GM12878 (cell line): ENCODE measurements at regions not wholly inside any gene's neighbourhood (a gene's known extent, or its start where the extent isn't known, plus 50 kb on each side); places are given as distances from the start of the nearest gene placed in this dataset.

Experiments
- ATAC-seq: fragments of 200-7000 bp; cut with Tn5 transposase; 3 replicates; pipeline ENCODE4 v1.9.1; 2020; ENCODE audit warnings: mild to moderate bottlenecking, moderate library complexity
- BruUV-seq: library from RNA; stranded (reverse); fragments of 400-500 nt; replicated peaks from 2 replicates; lab custom pipeline; 2021; lab: Mats Ljungman, UMichigan
- CTCF ChIA-PET: fragments of 300-600 bp; sonication (Branson Sonifier 250); formaldehyde crosslinking; extraction: SDS; loops from one replicate; lab custom pipeline; 2021; ENCODE audit warnings: inconsistent platforms; lab: Yijun Ruan, JAX
- POLR2A ChIA-PET: fragments of 350-600 bp; formaldehyde crosslinking; extraction: SDS; loops from one replicate; lab custom pipeline; 2021; ENCODE audit warnings: inconsistent platforms; lab: Charles Lee
- RAD21 ChIA-PET: fragments of 300-600 bp; sonication (Branson Sonifier 250); formaldehyde crosslinking; loops from one replicate; lab custom pipeline; 2023; ENCODE audit warnings: antibody characterized with exemption; ENCODE audit not compliant: unreplicated experiment; lab: Charles Lee
- SMC1A ChIA-PET: fragments of 300-600 bp; sonication (Branson Sonifier 250); formaldehyde crosslinking; loops from one replicate; lab custom pipeline; 2023; ENCODE audit not compliant: unreplicated experiment, uncharacterized antibody; lab: Charles Lee
- DNase-seq: peaks from one replicate; pipeline ENCODE4 v3.0.0-alpha.2; 2011; ENCODE audit warnings: low read depth, low spot score
- FAIRE-seq: peaks from 3 replicates; lab custom pipeline; 2011; peaks lifted over from hg19 to GRCh38; lab: Jason Lieb, UNC
- H2AFZ ChIP-seq: 2 replicates; pipeline ENCODE4 v1.6.0; 2011; ENCODE audit warnings: low read depth, low read length, control low read depth; ENCODE audit not compliant: control insufficient read depth
- H3K27ac ChIP-seq: 2 replicates; pipeline ENCODE4 v1.5.1; 2011; ENCODE audit warnings: control low read depth; ENCODE audit not compliant: control insufficient read depth, insufficient read depth
- H3K27me3 ChIP-seq, 2 experiments: replicated peaks in 1 of 2; 2 replicates each; pipeline versions ENCODE4 v1.6.0 to v1.6.1; 2011; ENCODE audit warnings: low read length in 1 of 2; ENCODE audit not compliant: control insufficient read depth in 2 of 2, insufficient read depth in 2 of 2
- H3K36me3 ChIP-seq, 2 experiments: 2 replicates each; pipeline ENCODE4 v1.5.1; 2011; ENCODE audit warnings: low read length in 1 of 2; ENCODE audit not compliant: control insufficient read depth in 2 of 2, insufficient read depth in 2 of 2
- H3K4me1 ChIP-seq: 2 replicates; pipeline ENCODE4 v1.6.1; 2011; ENCODE audit warnings: mild to moderate bottlenecking, low read length, moderate library complexity, mixed read lengths; ENCODE audit not compliant: control insufficient read depth, insufficient read depth
- H3K4me2 ChIP-seq: 2 replicates; pipeline ENCODE4 v1.6.0; 2011; ENCODE audit warnings: control low read depth; ENCODE audit not compliant: control insufficient read depth, insufficient read depth
- H3K4me3 ChIP-seq: fragments of 200-600 bp; sonication (generic); 2 replicates; pipeline ENCODE4 v1.5.1; 2016
- H3K79me2 ChIP-seq: 2 replicates; pipeline ENCODE4 v1.6.0; 2011; ENCODE audit warnings: low read length; ENCODE audit not compliant: control insufficient read depth, insufficient read depth
- H3K9ac ChIP-seq: 2 replicates; pipeline ENCODE4 v1.8.0; 2011; ENCODE audit warnings: low read length, control low read depth, mixed read lengths; ENCODE audit not compliant: control insufficient read depth, insufficient read depth
- H3K9me3 ChIP-seq: replicated peaks from 3 replicates; pipeline ENCODE4 v1.5.1; 2011; ENCODE audit warnings: mild to moderate bottlenecking, low read length; ENCODE audit not compliant: control insufficient read depth, insufficient read depth
- H4K20me1 ChIP-seq: 2 replicates; pipeline ENCODE4 v1.6.0; 2011; ENCODE audit not compliant: control insufficient read depth, insufficient read depth
- EP300 ChIP-seq, 2 experiments: fragments of 150-350 bp in 1 of 2; IDR thresholded peaks; 2 replicates each; pipeline ENCODE4 v1.6.1; 2011 to 2012; ENCODE audit warnings: low read depth in 2 of 2, low read length in 2 of 2, borderline replicate concordance in 1 of 2, improper control_type of control experiment in 1 of 2, inconsistent platforms in 1 of 2; ENCODE audit not compliant: control insufficient read depth in 1 of 2
- LARP7 ChIP-seq: fragments of 450-650 bp; IDR thresholded peaks from 2 replicates; pipeline ENCODE4 v1.6.1; 2017; ENCODE audit warnings: mild to moderate bottlenecking
- NFIC ChIP-seq: IDR thresholded peaks from 2 replicates; pipeline ENCODE4 v1.6.1; 2012; ENCODE audit warnings: low read depth, mild to moderate bottlenecking, inconsistent platforms, low read length, moderate library complexity
- RUNX3 ChIP-seq: IDR thresholded peaks from 2 replicates; pipeline ENCODE4 v1.6.1; 2012; ENCODE audit warnings: low read length, inconsistent platforms
- SUZ12 ChIP-seq: fragments of 200-600 bp; sonication (generic); IDR thresholded peaks from one replicate; pipeline ENCODE4 v1.6.1; 2018; ENCODE audit warnings: antibody characterized with exemption, mild to moderate bottlenecking; ENCODE audit not compliant: unreplicated experiment
- WGBS: methylation state at CpG from one replicate; pipeline ENCODE4 v1.1.6; 2016; ENCODE audit warnings: low lambda C conversion rate; ENCODE audit not compliant: insufficient replicate concordance, insufficient coverage; ENCODE audit errors: missing lambda C conversion rate; 5-methylcytosine and 5-hydroxymethylcytosine counted together
- in situ Hi-C: fragments of 300-500 bp; cut with MboI; formaldehyde crosslinking; loops from 9 replicates; pipeline ENCODE4 v1.14.3; 2018; ENCODE audit warnings: mixed read lengths
- intact Hi-C: fragments of 100-400 bp; cut with micrococcal nuclease; formaldehyde crosslinking; loops from one replicate; pipeline ENCODE4 v1.14.2; 2022; ENCODE audit not compliant: unreplicated experiment
- TF ChIP-seq, protein P1 (sequence below): IDR thresholded peaks from 2 replicates; pipeline ENCODE4 v1.6.1; 2011; ENCODE audit warnings: borderline replicate concordance, low read depth, mild to moderate bottlenecking, moderate library complexity, low read length; ENCODE audit not compliant: insufficient read depth, poor library complexity, severe bottlenecking
- TF ChIP-seq, protein P2 (sequence below): fragments of 450-650 bp; IDR thresholded peaks from 2 replicates; pipeline ENCODE4 v1.6.1; 2017; ENCODE audit warnings: mild to moderate bottlenecking, low read depth, inconsistent platforms; ENCODE audit not compliant: poor library complexity, severe bottlenecking

DNA sequence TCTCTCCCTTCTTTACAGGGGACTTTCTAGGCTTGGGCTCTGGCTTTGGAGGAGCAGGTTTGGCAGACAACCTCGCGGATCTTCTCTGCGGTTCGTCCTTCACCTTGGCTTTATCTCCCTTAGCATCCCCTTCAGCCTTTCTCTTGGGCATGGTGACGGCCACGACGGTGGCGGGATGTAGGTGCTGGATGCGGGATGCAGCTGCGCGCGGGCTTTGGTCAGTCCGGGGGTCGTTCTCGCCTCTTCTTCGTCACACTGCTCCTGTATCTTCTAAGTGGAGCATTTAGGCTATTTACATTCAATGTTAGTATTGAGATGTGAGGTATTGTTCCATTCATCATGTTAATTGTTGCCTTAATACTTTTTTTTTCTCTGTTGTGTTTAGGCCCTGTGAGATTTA, 217.2 kb upstream of the STXBP6 start:
- WGBS = 51% methylated on average over 16 of the region's 16 CpGs
- no peak overlapping the region for H3K27ac ChIP-seq
- no peak overlapping the region for H3K4me2 ChIP-seq
- ChIA-PET SMC1A (no interaction called here), RAD21 (no interaction called here), POLR2A (no interaction called here), CTCF (no interaction called here)
- BruUV-seq = no TSS peak
- intact Hi-C loops = no loop called here
- TF ChIP-seq NFIC (no peak), LARP7 (no peak), RUNX3 (no peak), EP300 (IDR thresholded peaks at IDR 0.05; ENCODE audit: borderline replicate concordance in 1 of 2, control insufficient read depth in 1 of 2, low read depth in 2 of 2, low read length in 2 of 2) (no peak), SUZ12 (no peak)
- TF ChIP-seq, protein P1, sequence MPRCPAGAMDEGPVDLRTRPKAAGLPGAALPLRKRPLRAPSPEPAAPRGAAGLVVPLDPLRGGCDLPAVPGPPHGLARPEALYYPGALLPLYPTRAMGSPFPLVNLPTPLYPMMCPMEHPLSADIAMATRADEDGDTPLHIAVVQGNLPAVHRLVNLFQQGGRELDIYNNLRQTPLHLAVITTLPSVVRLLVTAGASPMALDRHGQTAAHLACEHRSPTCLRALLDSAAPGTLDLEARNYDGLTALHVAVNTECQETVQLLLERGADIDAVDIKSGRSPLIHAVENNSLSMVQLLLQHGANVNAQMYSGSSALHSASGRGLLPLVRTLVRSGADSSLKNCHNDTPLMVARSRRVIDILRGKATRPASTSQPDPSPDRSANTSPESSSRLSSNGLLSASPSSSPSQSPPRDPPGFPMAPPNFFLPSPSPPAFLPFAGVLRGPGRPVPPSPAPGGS = no peak
- TF ChIP-seq, protein P2, sequence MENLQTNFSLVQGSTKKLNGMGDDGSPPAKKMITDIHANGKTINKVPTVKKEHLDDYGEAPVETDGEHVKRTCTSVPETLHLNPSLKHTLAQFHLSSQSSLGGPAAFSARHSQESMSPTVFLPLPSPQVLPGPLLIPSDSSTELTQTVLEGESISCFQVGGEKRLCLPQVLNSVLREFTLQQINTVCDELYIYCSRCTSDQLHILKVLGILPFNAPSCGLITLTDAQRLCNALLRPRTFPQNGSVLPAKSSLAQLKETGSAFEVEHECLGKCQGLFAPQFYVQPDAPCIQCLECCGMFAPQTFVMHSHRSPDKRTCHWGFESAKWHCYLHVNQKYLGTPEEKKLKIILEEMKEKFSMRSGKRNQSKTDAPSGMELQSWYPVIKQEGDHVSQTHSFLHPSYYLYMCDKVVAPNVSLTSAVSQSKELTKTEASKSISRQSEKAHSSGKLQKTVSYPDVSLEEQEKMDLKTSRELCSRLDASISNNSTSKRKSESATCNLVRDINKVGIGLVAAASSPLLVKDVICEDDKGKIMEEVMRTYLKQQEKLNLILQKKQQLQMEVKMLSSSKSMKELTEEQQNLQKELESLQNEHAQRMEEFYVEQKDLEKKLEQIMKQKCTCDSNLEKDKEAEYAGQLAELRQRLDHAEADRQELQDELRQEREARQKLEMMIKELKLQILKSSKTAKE = no peak
- no peak overlapping the region for H3K9ac ChIP-seq
- H4K20me1 ChIP-seq = no peaks in the 10 kb centered on the region
- FAIRE-seq (no peak), ATAC-seq (no peak), DNase-seq (no peak)
- in situ Hi-C loops = no loop called here
- no peaks in the 10 kb centered on the region for H3K36me3 ChIP-seq
- no peaks in the 10 kb centered on the region for H3K27me3 ChIP-seq
- H2AFZ ChIP-seq = no peak overlapping the region
- H3K4me1 ChIP-seq = no peaks in the 10 kb centered on the region
- H3K4me3 ChIP-seq = no peak overlapping the region
- H3K79me2 ChIP-seq = no peaks in the 10 kb centered on the region
- no peaks in the 10 kb centered on the region for H3K9me3 ChIP-seq
